ENCODE measurements at regions not wholly inside any gene's neighbourhood (a gene's known extent, or its start where the extent isn't known, plus 50 kb on each side); places are given as distances from the start of the nearest gene placed in this dataset.

GRCh38 chr6:95420792-95421191 is 156.5 kb upstream of the MANEA start:
- intact Hi-C loops (cut with DNase I; ENCODE audit: low total_unique reads) = no loop called here
- no peak overlapping the region for H3K4me3 ChIP-seq (ENCODE audit: low read depth, poor library complexity, severe bottlenecking)
- no peak for TF ChIP-seq CTCF (IDR thresholded peaks at IDR 0.05)
- no peak for TF ChIP-seq POLR2A (IDR thresholded peaks at IDR 0.05)
- no peak for DNase-seq (ENCODE audit: low spot score in 2 of 2)

- WGBS, 2 donors = 71 to 80% methylated on average over 1 of the region's 1 CpG
- no peak overlapping the region for H3K4me3 ChIP-seq (ENCODE audit: low read depth, poor library complexity, severe bottlenecking)
Observed at GRCh38 chr6:95423331-95423730, 154.0 kb upstream of the MANEA start.

GRCh38 chr6:95431637-95432228 is 145.6 kb upstream of the MANEA start:
- peak in 1 of 2 donors; percentile 32 for DNase-seq (ENCODE audit: low spot score in 2 of 2)
- intact Hi-C loops (cut with DNase I; ENCODE audit: low total_unique reads) = no loop called here
- WGBS, 2 donors = 44 to 51% methylated on average over 2 of the region's 2 CpGs
- no peak overlapping the region for H3K4me3 ChIP-seq (ENCODE audit: low read depth, poor library complexity, severe bottlenecking)
- TF ChIP-seq POLR2A (IDR thresholded peaks at IDR 0.05) = no peak
- TF ChIP-seq CTCF (IDR thresholded peaks at IDR 0.05) = no peak

More at GRCh38 chr6:95423331-95423730, 154.0 kb upstream of the MANEA start:
- no peak for DNase-seq (ENCODE audit: low spot score in 2 of 2)
- no peak for TF ChIP-seq CTCF (IDR thresholded peaks at IDR 0.05)
- TF ChIP-seq POLR2A (IDR thresholded peaks at IDR 0.05) = no peak
- intact Hi-C loops (cut with DNase I; ENCODE audit: low total_unique reads) = no loop called here

GRCh38 chr6:95439741-95440140 is 137.6 kb upstream of the MANEA start:
- TF ChIP-seq CTCF (IDR thresholded peaks at IDR 0.05) = no peak
- no peak for TF ChIP-seq POLR2A (IDR thresholded peaks at IDR 0.05)
- WGBS, 2 donors = 88 to 90% methylated on average over 2 of the region's 2 CpGs
- intact Hi-C loops (cut with DNase I; ENCODE audit: low total_unique reads) = no loop called here
- H3K4me3 ChIP-seq (ENCODE audit: low read depth, poor library complexity, severe bottlenecking) = no peak overlapping the region
- no peak for DNase-seq (ENCODE audit: low spot score in 2 of 2)

- 70 to 76% methylated on average over 4 of the region's 4 CpGs for WGBS, 2 donors
- no peak for DNase-seq (ENCODE audit: low spot score in 2 of 2)
- intact Hi-C loops (cut with DNase I; ENCODE audit: low total_unique reads) = no loop called here
- TF ChIP-seq CTCF (IDR thresholded peaks at IDR 0.05) = no peak
- TF ChIP-seq POLR2A (IDR thresholded peaks at IDR 0.05) = no peak
- no peak overlapping the region for H3K4me3 ChIP-seq (ENCODE audit: low read depth, poor library complexity, severe bottlenecking)
Observed at GRCh38 chr6:95448208-95448607, 129.1 kb upstream of the MANEA start.

GRCh38 chr6:95469511-95469910 is 107.8 kb upstream of the MANEA start:
- no peak overlapping the region for H3K4me3 ChIP-seq (ENCODE audit: low read depth, poor library complexity, severe bottlenecking)
- DNase-seq (ENCODE audit: low spot score in 2 of 2) = no peak
- WGBS, 2 donors = 80 to 85% methylated on average over 2 of the region's 2 CpGs
- intact Hi-C loops (cut with DNase I; ENCODE audit: low total_unique reads) = no loop called here
- TF ChIP-seq POLR2A (IDR thresholded peaks at IDR 0.05) (no peak), CTCF (IDR thresholded peaks at IDR 0.05) (no peak)

All from lower leg skin (tissue), 4 donors.